ENCODE measurements at regions not wholly inside any gene's neighbourhood (a gene's known extent, or its start where the extent isn't known, plus 50 kb on each side); places are given as distances from the start of the nearest gene placed in this dataset.
A peak's percentile ranks its signal among the peaks of the same experiment; 100 is the strongest.

DNA sequence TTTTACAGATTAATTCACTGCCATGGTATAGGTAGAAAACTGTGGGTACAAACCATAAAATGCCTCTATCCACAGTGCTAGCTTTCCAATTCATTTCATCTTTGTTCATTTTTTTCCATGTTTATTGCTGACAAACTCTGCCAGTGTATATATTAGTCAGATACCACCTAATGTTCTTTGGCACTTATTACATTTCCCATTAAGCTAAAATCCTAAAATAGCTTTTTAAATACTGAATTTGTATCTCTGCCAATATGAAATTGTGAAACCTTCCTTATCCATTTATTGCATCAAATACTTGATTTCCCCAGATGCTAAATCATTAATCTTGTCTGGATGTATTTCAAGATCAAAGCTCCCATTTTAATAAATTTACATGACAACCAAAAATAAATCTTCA, 150.1 kb upstream of the FSCB start:
- intact Hi-C loops (cut with micrococcal nuclease; ENCODE audit: unreplicated experiment) = loop anchor here (1.0 to 5.0 kb wide), 7 partner anchors 44 to 1155 kb away; no protein-coding TSS in a partner anchor
- Histone ChIP-seq H3K36me3 (ENCODE audit: insufficient read depth, low read length, poor library complexity, severe bottlenecking) (no peaks in the 10 kb centered on the region), H3K9me3 (ENCODE audit: low read depth, low read length, poor library complexity, severe bottlenecking) (no peaks in the 10 kb centered on the region), H3K4me1 (ENCODE audit: insufficient read depth, low read length, poor library complexity, severe bottlenecking) (peaks cover 43% of the 10 kb centered on the region), H3K4me3 (ENCODE audit: low read depth, low read length, poor library complexity, severe bottlenecking) (no peak overlapping the region), H3K27me3 (replicated peaks; ENCODE audit: insufficient read depth, low read depth, low read length, poor library complexity) (no peaks in the 10 kb centered on the region), H3K27ac (ENCODE audit: low read depth, low read length, poor library complexity, severe bottlenecking) (peak overlapping the region; percentile 65)
- BruUV-seq (replicated peaks) = no TSS peak
- TF ChIP-seq, protein P1, sequence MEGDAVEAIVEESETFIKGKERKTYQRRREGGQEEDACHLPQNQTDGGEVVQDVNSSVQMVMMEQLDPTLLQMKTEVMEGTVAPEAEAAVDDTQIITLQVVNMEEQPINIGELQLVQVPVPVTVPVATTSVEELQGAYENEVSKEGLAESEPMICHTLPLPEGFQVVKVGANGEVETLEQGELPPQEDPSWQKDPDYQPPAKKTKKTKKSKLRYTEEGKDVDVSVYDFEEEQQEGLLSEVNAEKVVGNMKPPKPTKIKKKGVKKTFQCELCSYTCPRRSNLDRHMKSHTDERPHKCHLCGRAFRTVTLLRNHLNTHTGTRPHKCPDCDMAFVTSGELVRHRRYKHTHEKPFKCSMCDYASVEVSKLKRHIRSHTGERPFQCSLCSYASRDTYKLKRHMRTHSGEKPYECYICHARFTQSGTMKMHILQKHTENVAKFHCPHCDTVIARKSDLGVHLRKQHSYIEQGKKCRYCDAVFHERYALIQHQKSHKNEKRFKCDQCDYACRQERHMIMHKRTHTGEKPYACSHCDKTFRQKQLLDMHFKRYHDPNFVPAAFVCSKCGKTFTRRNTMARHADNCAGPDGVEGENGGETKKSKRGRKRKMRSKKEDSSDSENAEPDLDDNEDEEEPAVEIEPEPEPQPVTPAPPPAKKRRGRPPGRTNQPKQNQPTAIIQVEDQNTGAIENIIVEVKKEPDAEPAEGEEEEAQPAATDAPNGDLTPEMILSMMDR (conservative IDR thresholded peaks at IDR 0.05; ENCODE audit: low read depth, low read length) = no peak
- no peak for TF ChIP-seq EZH2 (IDR thresholded peaks at IDR 0.05; ENCODE audit: borderline replicate concordance, low read depth, low read length, poor library complexity, severe bottlenecking)
- POLR2A ChIA-PET (ENCODE audit: low non-redundant PET) = interaction anchor here (0.6 to 1.1 kb wide), 2 partner anchors 17 to 43 kb away, joined by 4 to 5 read pairs; no protein-coding TSS in a partner anchor
- CTCF ChIA-PET = interaction anchor here (0.5 to 0.6 kb wide), 5 partner anchors 436 to 1009 kb away, joined by 3 to 6 read pairs (median 3); no protein-coding TSS in a partner anchor
- peak; percentile 76 for DNase-seq (ENCODE audit: low spot score)

DNA sequence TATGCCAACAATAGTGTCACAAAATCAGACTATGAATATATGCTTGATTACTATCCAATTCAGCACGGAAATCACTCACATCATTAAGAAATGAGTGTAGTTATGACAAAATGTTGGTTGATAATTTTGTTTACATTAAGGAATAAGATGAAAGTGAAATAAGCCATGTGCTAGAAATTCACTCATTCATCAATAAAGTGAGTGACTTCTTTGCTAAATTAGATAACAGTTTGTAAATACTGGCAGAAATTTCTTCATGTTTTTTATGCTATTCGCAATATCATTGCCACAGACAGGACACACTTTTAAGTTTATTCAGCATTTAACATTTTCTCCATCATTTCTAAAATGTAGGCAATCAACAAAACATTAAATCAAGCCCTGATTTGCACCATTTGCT, 147.5 kb upstream of the FSCB start:
- no peaks in the 10 kb centered on the region for H3K27me3 ChIP-seq (replicated peaks; ENCODE audit: insufficient read depth, low read depth, low read length, poor library complexity)
- DNase-seq (ENCODE audit: low spot score) = no peak
- ChIA-PET POLR2A (ENCODE audit: low non-redundant PET) (interaction anchor here (0.6 kb wide), 1 partner anchor 88 kb away, joined by 3 read pairs; no protein-coding TSS in a partner anchor), CTCF (no interaction called here)
- H3K4me3 ChIP-seq (ENCODE audit: low read depth, low read length, poor library complexity, severe bottlenecking) = no peak overlapping the region
- intact Hi-C loops (cut with micrococcal nuclease; ENCODE audit: unreplicated experiment) = no loop called here
- no peak overlapping the region for H3K27ac ChIP-seq (ENCODE audit: low read depth, low read length, poor library complexity, severe bottlenecking)
- peaks cover 4% of the 10 kb centered on the region for H3K9me3 ChIP-seq (ENCODE audit: low read depth, low read length, poor library complexity, severe bottlenecking)
- no TSS peak for BruUV-seq (replicated peaks)
- no peaks in the 10 kb centered on the region for H3K36me3 ChIP-seq (ENCODE audit: insufficient read depth, low read length, poor library complexity, severe bottlenecking)
- H3K4me1 ChIP-seq (ENCODE audit: insufficient read depth, low read length, poor library complexity, severe bottlenecking) = peaks cover 43% of the 10 kb centered on the region
- no peak for TF ChIP-seq EZH2 (IDR thresholded peaks at IDR 0.05; ENCODE audit: borderline replicate concordance, low read depth, low read length, poor library complexity, severe bottlenecking)
- TF ChIP-seq, protein P1 (conservative IDR thresholded peaks at IDR 0.05; ENCODE audit: low read depth, low read length) = no peak

DNA sequence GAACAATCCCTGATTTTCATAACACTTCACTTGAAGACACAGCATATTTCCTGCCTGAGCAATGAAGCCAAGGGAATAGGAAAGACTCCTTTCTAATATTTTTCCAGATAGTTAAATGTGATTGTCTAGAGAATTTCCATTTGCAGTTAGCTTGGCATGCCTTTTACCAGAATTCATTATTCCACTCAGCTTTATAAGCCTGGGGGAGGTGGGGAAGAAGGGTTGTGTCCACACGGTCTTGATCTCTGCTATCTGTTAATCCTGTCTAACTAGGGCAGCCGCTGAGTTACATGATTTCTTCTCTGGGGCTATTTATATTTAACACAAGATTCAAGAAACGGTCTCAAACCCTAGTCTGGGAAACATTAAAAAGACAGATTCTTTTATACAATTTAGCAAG, 146.6 kb upstream of the FSCB start:
- H3K36me3 ChIP-seq (ENCODE audit: insufficient read depth, low read length, poor library complexity, severe bottlenecking) = no peaks in the 10 kb centered on the region
- H3K9me3 ChIP-seq (ENCODE audit: low read depth, low read length, poor library complexity, severe bottlenecking) = peaks cover 4% of the 10 kb centered on the region
- ChIA-PET POLR2A (ENCODE audit: low non-redundant PET) (interaction anchor here (0.6 kb wide), 1 partner anchor 207 kb away, joined by 5 read pairs; no protein-coding TSS in a partner anchor), CTCF (no interaction called here)
- peak; percentile 65 for DNase-seq (ENCODE audit: low spot score)
- no peak for TF ChIP-seq EZH2 (IDR thresholded peaks at IDR 0.05; ENCODE audit: borderline replicate concordance, low read depth, low read length, poor library complexity, severe bottlenecking)
- TF ChIP-seq, protein P1 (conservative IDR thresholded peaks at IDR 0.05; ENCODE audit: low read depth, low read length) = no peak
- peaks cover 43% of the 10 kb centered on the region for H3K4me1 ChIP-seq (ENCODE audit: insufficient read depth, low read length, poor library complexity, severe bottlenecking)
- peak overlapping the region; percentile 20 for H3K27ac ChIP-seq (ENCODE audit: low read depth, low read length, poor library complexity, severe bottlenecking)
- BruUV-seq (replicated peaks) = no TSS peak
- H3K4me3 ChIP-seq (ENCODE audit: low read depth, low read length, poor library complexity, severe bottlenecking) = no peak overlapping the region
- no peaks in the 10 kb centered on the region for H3K27me3 ChIP-seq (replicated peaks; ENCODE audit: insufficient read depth, low read depth, low read length, poor library complexity)
- intact Hi-C loops (cut with micrococcal nuclease; ENCODE audit: unreplicated experiment) = no loop called here
